IPS-NIHi7 (cell line): ENCODE measurements at regions not wholly inside any gene's neighbourhood (a gene's known extent, or its start where the extent isn't known, plus 50 kb on each side); places are given as distances from the start of the nearest gene placed in this dataset.

ENCODE experiments used
- DNase-seq: peaks from one replicate; pipeline ENCODE4 v3.0.0; 2012; ENCODE audit warnings: mixed read lengths; ENCODE audit errors: extremely low spot score

DNA sequence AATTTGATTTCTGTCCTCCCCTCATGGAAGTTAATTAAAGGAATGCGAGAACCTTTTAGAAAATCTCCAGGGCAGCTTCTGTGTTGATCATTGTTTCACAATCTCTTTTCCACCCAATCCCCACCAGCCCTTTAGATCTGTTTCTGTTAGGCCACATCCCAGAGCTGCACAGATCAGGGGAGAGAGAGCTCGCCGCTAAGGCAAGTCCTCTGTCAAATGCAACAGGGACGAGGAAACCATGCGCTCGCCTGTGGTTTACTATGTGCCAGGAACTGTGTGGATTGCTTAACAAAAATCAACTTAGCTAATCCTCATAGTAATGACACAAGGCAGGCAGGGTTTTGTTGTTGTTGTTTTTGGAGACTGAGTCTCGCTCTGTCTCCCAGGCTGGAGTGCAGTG, 115.4 kb downstream of the SALL1 start:
- no peak for DNase-seq

DNA sequence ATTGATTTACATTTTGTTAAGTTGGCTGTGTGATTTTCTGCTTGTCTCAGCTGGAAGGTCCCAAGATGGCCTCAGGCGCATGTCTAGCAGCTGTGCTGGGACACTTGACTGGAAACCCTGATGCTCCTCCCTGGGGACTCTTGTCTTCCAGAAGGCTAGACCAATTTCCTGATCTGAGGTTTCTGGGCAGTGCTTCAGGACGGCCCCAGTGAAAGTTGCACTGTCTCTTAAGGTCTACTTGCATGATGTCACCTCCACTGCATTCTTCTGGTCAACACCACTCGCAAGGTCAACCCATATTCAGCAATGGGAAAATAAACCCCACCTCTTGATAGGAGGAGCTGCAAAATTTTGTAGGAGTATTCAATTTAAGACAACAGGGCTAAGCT, 116.0 kb downstream of the SALL1 start:
- DNase-seq = no peak

DNA sequence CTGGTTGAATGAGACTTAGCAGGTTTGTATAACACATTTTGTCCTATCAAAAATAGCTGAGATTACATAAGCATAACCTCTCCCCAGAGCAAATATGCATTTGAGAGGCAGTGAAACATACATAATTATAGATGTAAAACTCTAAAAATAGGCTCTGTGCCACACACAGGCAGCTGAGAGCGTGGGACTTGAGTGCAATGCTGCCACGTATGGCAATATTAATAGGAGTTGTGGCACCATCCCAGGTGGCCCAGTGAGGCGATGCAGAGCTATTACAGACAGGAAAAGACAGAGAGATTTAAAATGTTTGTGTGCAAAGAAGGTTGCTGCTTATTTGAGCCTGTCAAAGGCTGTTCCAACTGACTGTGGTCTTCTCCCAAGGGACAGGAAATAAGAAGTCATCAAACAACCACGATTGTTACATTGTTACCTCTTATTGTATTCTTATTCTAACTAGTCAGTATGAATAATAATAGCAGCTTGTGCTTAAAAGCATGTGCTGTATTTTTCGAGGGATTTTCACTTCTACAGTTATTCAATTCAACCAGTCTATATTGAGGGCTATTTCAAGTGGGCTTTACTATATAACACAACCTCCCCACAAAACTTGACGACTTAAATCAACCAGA, 116.5 kb downstream of the SALL1 start:
- DNase-seq = no peak

DNA sequence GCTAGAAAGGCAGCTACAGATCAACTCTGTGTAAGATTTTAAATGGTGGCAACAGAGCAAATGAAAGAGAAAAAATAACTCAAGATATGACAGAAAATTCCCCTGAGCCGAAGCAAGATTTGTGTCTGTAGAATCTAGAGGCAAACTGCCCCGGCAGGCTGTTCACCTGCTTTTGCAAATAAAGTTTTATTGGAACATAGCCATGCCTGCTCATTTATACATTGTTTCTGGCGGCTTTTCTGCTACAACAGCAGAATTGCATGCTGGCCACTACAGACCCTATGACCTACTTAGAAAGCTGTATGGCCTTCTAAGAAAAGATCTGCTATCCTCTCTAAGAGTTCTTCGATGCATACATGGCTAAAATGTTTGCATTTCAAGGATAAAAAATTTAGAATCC, 119.5 kb downstream of the SALL1 start:
- no peak for DNase-seq

DNA sequence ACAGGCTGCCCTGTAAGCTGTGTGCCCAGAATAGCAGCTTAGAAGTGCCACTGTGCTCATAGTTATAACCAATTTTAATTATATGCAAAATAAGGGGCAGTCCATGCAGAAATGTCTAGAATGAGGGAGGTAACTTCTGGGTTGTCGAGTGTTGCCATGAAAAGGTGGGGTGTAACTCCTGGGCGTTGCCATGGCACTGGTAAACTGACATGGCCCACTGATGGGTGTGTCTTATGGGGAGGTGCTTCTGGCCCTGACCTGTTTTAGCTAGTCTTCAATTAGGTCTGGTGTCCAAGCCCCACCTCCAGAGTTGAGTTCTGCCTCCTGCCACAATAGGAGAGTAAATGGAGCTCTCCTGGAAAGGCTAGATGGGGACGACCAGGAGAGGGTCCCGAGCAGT, 120.6 kb downstream of the SALL1 start:
- no peak for DNase-seq

DNA sequence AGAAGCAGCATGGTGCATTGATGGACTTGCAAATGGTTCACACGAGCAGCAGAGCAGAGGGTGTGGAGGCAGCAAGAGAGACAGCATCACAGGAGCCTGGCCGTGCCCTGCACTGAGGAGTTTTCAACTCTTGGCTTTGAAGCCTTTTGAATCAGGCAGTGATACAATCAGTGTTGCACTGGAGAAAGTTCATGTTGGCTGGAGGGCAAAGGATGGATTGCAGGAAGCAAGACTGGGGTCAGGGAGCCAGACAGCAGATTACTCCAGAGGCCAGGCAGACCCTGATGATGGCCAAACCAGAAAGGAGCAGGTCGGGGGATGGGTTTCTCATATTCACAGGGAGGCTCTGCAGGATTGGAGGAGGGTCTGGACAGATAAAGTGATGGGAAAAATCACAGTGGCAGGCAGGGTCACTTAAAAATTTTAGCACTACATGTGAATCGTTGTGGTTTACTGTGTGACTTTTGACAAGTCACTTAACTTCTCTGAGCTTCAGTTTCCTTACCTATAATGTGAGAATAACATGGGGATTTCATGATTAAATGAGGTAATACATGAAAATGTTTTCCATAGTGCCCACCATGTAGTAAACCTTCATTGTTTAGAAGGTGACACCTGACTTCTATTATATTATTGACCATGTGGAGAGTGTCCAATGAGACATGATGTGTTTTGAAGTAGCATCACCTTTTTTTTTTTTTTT, 125.3 kb downstream of the SALL1 start:
- no peak for DNase-seq

DNA sequence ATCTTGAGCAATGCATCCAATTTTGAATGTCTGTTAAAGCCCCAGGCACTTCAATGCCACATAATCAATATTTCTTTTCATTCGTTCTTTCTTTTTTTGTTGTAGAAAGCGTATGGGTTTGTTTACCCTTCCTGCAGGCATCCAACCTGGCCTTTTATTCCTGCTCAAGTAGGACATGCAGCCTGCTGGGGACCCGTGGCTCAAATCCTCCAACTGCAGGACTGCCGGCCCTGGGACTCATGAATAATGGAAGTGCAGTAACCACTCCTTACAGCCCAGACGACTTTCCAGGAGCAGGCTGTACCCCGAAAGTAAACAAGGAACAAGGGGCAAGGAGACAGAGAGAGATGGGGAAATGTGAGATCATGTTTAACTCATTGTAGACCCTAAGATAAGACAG, 126.4 kb downstream of the SALL1 start:
- DNase-seq = no peak

DNA sequence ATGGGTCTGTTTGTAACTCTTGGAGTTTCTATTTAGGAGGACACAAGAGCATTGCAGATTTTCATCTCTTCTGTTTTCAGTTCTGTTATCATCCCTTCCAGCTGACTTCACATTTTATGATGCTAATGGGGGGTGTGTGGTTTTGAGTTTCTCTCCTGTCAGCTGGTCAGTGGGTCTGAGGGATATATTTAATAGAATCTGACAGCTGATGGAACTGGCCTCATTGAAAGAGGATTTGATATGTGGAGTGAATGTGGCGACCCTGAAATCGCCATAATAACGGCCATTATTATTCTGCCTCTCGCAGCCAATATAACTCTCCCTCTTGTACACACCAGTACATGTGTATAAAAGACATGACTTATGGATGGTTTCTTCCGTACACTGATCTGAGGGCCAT, 128.1 kb downstream of the SALL1 start:
- no peak for DNase-seq

DNA sequence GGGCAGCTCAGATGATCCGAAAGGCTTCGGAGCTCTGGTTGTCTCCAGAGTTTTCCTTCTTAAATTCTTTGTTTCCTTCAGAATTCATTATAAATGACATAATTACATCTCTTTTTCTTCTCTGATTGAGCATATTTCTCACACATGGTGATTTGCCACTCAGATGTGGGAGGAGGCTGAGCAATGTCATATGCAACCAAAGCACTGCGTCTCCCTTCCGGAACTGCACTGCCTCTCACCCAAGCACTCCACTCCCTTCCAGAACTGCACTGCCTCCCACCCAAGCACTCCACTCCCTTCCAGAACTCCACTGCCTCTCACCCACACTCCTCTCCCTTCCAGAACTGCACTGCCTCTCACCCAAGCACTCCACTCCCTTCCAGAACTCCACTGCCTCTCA, 131.5 kb downstream of the SALL1 start:
- no peak for DNase-seq

DNA sequence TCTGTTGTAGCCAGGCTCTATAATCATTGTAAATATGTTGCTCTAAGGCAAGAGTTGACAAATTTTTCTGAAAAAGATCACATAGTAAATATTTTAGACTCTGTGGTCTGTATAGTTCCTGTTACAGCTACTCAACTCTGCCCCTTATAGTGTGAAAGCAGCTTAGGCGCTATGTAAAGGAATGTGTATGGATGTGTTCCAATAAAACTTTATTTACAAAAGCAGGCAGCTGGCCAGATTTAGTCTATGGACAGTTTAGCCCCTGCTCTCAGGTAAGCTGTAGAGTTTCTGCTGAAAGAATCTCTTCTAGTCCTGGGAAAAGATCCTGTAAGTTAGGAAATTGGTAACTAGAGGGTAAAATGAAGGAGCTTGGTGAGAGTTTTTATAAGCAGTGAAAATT, 133.1 kb downstream of the SALL1 start:
- no peak for DNase-seq

DNA sequence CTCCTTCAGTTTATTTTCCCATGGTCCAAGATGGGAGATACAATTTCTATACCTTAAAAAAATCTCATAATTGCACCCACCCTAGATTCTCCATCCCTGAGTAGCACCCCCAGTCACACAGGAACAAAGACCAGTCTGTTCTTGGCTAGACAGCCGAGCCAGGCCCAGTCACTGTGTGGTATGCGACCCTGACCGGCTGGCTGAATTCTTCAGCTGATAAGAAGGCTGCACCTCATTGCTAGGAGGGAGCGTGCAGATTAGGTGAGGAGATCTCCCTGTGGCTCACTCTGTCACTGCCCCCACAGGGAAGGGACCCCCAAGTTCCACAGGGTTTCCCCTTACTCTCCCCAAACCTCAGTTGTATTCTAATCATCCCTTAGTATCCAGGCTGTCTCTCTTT, 138.7 kb downstream of the SALL1 start:
- no peak for DNase-seq

DNA sequence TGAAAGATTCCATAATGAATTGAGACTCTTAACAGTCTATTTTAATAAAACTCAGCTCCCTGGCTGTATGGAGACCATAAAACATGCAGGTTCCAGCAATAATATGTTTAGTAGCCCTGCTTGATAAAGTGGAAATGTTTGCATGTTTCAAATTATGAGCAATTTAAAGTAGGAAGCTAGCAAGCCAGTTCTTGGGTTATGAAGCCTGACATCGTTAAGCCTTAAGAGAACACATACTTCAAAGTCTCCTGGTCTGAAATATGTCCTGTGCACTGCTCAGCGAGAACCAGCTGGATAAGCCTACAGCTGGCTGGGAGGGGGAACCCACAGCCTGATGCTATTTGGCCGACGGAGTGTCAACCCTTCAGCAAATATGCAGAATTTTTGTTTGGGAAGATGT, 140.3 kb downstream of the SALL1 start:
- no peak for DNase-seq

DNA sequence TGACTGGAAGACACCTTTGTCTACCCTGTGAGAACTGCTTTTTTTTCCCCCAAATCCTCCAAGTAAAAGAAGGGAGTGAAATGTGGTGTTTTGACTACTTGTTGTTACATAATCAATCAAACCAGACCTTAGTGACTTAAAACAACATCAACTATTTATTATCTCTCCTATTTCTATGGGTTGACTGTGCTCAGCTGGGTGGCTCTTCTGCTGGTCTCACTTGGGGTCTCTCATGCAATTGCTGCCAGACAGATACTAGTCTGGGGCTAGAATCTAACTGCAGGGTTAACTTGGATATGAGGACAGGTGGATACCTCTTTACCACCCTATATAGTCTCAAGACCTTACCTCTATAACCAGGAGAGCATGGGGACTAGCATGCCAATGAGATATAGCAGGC, 141.3 kb downstream of the SALL1 start:
- DNase-seq = no peak

DNA sequence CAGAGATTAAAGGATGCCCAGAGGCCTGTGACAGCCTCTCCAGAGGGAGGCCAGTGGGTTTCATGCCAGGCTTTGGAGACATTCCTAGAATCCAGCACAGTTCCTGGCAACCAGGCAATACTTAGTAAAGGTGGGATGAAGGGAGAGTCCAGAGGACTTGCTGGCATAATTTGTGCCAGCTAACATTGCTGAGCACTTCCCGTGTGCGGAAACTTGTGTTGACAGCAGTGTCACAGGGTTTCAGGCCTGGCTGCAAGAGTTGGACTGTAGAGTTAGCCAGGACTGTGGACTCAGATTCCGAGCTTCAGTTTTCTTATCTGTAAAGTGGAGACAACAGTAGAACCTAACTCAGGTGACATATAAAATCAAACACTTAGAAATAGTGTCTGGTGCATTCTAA, 141.7 kb downstream of the SALL1 start:
- DNase-seq = no peak

DNA sequence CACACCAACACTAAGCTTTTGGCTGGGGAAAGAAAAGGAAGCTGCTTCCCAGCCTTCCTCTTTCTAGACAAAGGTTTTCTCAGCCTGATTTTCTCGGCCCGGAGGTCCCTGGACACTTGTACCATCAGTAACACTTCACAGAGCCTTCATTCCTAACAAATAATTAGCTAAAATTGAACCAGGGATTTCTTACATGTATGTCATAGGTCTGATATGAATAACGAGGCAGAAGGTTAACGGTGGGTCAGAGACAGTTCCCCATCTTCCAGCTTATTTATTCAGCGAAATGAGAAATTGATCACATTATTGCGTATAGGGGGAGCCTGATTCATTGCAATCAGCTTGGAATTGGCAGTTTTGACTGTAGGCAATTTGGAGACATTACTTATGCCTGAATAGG, 142.5 kb downstream of the SALL1 start:
- no peak for DNase-seq

DNA sequence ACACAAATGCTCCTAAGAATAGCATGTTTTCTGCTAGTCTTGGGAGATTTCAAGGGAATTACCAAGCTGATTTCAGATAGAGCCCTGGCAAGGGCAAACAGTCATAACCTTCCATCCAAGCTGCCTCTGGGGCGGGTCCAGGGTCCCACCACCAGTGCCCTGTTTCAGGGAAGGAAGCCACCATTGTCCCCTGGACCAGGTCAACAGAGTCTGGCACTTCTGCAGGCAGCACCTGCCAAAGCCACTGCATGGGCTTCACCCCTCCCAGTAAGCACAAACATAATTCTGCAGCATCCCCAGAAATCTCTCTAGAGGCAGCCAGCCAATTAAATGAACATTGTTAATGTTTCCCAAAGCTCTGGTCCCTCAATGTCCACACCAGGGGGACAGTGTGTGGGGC, 143.0 kb downstream of the SALL1 start:
- no peak for DNase-seq

DNA sequence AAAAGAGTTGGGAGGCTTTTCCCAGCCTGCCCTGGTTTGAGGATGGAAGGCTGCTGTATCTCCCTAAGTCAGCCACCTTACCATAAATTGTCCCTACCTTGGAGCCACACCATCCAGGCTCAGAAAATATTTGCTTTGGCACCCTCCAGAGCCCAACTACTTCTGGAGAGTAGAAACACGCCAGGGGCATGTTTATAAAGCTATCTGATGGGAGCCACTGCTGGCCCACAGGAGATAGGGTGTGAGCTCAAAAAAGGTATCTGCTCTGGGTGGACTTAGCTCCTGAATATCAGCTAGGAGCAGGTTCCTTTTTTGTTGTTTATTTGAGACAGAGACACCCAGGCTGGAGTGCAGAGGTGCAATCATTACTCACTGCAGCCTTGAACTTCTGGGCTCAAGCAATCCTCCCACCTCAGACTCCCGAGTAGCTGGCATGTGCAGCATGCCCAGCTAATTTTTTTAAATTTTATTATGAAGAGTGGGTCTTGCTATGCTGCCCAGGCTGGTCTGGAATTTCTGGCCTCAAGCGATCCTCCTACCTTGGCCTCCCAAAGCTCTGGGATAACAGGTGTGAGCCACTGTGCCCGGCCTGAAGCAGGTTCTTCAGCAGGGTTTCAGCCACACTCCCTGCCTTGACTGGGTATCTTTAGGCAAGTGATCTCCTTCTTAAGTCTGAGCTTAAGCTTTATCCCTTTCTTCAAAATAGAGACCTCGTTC, 147.1 kb downstream of the SALL1 start:
- no peak for DNase-seq

DNA sequence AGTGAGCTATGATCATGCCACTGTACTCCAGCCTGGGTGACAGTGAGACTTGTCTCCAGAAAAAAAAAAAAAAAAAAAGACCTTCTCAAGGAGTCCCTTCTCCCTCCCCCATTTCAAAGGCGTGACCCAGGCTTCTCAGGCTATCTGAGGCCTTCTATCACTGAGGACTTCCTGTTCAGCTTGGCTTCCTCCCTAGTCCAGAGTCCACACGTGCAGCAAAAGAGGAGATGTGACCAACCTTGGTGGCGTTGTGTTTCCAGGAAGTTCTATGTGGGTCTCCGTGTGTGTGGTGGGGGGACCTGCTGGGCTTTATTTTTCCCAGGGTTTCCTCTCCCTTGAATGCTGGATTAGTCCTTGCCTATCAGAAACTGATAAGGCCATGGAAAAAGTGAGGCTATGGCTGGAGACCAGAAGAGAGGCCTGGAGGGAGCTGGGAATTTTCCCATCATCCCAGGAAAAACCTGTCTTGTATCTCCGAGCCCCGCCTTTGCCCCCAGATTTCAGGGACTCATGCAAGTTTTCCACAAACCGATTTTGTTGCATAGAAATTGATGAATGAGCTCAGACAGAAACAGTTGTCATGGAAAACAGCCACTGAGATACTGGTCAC, 148.1 kb downstream of the SALL1 start:
- no peak for DNase-seq

DNA sequence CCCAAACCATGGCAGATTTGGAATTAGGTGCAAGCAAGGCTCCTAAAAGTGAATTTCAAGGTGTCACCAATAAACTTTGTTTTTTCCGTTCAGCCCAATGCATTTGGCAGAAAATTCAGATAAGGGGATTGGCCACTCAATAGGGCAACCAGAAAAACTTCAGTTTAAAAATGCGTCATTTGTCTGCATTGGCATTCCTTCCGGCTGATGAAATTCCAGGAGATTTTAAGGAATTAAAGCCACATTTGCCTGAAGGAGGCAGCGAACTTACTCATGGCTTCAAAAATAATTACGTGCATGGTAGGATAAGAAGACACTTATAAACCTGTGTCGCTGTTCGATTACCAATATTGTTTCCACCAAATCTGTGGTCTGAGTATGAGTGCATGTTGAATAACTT, 151.9 kb downstream of the SALL1 start:
- DNase-seq = no peak

DNA sequence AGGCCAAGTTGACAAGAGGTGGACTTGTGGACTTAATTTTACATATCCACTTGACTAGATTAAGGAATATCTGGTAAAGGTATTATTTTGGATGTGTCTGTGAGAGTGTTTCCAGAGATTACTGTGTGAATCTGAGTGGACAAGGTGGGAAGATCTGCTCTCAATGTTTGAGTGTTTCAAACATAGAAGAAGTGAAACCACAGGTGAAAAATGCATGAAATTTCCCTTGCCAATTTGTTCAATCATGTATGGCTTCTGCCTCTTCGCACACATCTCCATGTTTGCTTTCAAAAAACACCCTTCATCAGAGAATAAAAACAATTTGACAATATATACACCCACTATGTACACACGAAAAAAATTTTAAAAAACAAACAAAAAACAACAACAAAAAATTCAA, 152.7 kb downstream of the SALL1 start:
- DNase-seq = no peak

DNA sequence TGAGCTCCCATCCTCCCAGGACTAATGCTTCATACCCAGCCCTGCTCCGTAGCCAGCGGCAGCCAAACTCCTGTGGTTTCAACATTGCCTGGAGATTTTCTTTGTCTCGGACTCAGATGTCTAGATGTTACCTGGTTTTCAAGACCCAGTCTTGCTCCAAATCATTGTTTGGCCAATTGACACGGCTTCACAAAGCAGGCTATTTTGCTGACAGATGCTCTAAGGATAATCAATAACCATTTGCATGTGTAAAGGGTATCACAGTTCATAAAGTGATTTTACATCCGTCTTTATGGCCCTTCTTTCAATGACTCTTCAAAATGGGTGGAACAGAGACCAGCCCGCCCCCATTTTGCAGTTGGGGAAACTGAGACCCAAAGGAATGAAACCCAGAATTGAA, 153.4 kb downstream of the SALL1 start:
- DNase-seq = no peak

DNA sequence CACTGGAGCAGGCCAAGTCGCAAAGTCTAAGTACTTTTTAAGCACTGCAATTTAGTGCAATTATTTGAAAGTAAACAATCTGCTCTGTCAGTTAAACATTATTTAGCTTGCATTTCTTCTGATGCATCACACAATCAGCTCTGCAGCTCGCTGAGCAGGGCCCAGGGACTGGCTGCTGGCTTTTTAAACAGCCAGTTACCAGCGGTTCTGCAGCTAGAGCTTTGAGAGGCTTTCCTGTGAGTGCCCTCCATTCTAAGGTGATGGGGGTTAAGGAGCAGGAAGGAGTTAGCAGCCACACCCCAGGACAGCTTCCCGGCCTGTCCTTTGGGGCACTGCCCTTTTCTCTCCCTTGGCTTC, 154.3 kb downstream of the SALL1 start:
- no peak for DNase-seq
